GM12878 (cell line): ENCODE measurements at regions not wholly inside any gene's neighbourhood (a gene's known extent, or its start where the extent isn't known, plus 50 kb on each side); places are given as distances from the start of the nearest gene placed in this dataset.

ENCODE experiments used
- JUND ChIP-seq: IDR thresholded peaks from 2 replicates; pipeline ENCODE4 v1.6.1; 2012; ENCODE audit warnings: low read depth, mild to moderate bottlenecking, low read length, improper control_type of control experiment, moderate library complexity
- NFYA ChIP-seq: IDR thresholded peaks from 2 replicates; pipeline ENCODE4 v1.6.1; 2011; ENCODE audit warnings: low read depth, mild to moderate bottlenecking, low read length, improper control_type of control experiment, borderline replicate concordance
- SREBF1 ChIP-seq: IDR thresholded peaks from 2 replicates; pipeline ENCODE4 v1.6.1; 2012; ENCODE audit warnings: mild to moderate bottlenecking, low read length
- SUPT20H ChIP-seq: IDR thresholded peaks from 2 replicates; pipeline ENCODE4 v1.6.1; 2011; ENCODE audit warnings: low read depth, mild to moderate bottlenecking, low read length, moderate library complexity, borderline replicate concordance; ENCODE audit not compliant: control insufficient read depth
- SUZ12 ChIP-seq: fragments of 200-600 bp; sonication (generic); IDR thresholded peaks from one replicate; pipeline ENCODE4 v1.6.1; 2018; ENCODE audit warnings: antibody characterized with exemption, mild to moderate bottlenecking; ENCODE audit not compliant: unreplicated experiment
- TAF1 ChIP-seq: IDR thresholded peaks from 2 replicates; pipeline ENCODE4 v1.6.1; 2011; ENCODE audit warnings: mild to moderate bottlenecking, low read depth, low read length, borderline replicate concordance
- YBX1 ChIP-seq: fragments of 450-650 bp; IDR thresholded peaks from 2 replicates; pipeline ENCODE4 v1.6.1; 2016; ENCODE audit warnings: antibody characterized with exemption
- TF ChIP-seq, protein P1 (sequence below): fragments of 150-350 bp; IDR thresholded peaks from 2 replicates; pipeline ENCODE4 v1.6.1; 2016; ENCODE audit warnings: low read depth, low read length
- TF ChIP-seq, protein P2 (sequence below): IDR thresholded peaks from 2 replicates; pipeline ENCODE4 v1.6.1; 2011; ENCODE audit warnings: borderline replicate concordance, low read depth, mild to moderate bottlenecking, moderate library complexity, mixed read lengths, low read length; ENCODE audit not compliant: insufficient read depth; ENCODE audit errors: extremely low read length
- TF ChIP-seq, protein P3 (sequence below): IDR thresholded peaks from 2 replicates; pipeline ENCODE4 v1.6.1; 2011; ENCODE audit warnings: low read depth, mild to moderate bottlenecking, low read length, moderate library complexity, borderline replicate concordance; ENCODE audit errors: extremely low read depth

DNA sequence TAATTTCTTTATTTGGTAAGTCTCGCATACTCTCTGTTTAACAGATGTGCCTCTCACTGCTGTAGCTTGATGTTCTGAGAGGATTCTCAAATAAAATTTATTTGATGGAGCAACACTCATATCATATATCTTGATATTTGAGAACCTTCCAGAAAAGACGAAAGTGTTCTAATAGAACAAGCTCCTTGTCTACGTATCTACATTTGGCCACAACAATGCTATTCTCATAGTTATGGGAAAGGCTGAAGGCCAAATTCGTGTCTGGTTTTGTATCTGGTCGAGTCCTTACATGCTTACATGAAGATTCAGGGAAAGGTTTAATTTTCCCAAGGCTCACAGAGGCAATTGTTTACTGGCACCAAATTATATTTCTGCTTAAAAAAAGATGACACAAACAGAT lies 186.7 kb upstream of the SLC38A2 start (continued):
- TF ChIP-seq, protein P1, sequence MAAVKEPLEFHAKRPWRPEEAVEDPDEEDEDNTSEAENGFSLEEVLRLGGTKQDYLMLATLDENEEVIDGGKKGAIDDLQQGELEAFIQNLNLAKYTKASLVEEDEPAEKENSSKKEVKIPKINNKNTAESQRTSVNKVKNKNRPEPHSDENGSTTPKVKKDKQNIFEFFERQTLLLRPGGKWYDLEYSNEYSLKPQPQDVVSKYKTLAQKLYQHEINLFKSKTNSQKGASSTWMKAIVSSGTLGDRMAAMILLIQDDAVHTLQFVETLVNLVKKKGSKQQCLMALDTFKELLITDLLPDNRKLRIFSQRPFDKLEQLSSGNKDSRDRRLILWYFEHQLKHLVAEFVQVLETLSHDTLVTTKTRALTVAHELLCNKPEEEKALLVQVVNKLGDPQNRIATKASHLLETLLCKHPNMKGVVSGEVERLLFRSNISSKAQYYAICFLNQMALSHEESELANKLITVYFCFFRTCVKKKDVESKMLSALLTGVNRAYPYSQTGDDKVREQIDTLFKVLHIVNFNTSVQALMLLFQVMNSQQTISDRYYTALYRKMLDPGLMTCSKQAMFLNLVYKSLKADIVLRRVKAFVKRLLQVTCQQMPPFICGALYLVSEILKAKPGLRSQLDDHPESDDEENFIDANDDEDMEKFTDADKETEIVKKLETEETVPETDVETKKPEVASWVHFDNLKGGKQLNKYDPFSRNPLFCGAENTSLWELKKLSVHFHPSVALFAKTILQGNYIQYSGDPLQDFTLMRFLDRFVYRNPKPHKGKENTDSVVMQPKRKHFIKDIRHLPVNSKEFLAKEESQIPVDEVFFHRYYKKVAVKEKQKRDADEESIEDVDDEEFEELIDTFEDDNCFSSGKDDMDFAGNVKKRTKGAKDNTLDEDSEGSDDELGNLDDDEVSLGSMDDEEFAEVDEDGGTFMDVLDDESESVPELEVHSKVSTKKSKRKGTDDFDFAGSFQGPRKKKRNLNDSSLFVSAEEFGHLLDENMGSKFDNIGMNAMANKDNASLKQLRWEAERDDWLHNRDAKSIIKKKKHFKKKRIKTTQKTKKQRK, result no peak
- TF ChIP-seq, protein P2, sequence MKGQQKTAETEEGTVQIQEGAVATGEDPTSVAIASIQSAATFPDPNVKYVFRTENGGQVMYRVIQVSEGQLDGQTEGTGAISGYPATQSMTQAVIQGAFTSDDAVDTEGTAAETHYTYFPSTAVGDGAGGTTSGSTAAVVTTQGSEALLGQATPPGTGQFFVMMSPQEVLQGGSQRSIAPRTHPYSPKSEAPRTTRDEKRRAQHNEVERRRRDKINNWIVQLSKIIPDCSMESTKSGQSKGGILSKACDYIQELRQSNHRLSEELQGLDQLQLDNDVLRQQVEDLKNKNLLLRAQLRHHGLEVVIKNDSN, result no peak
- TF ChIP-seq NFYA (no peak), TAF1 (no peak), SREBF1 (no peak), JUND (no peak), SUPT20H (no peak), YBX1 (no peak), SUZ12 (no peak)
- TF ChIP-seq, protein P3, sequence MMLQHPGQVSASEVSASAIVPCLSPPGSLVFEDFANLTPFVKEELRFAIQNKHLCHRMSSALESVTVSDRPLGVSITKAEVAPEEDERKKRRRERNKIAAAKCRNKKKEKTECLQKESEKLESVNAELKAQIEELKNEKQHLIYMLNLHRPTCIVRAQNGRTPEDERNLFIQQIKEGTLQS, result no peak
